ENCODE measurements at regions not wholly inside any gene's neighbourhood (a gene's known extent, or its start where the extent isn't known, plus 50 kb on each side); places are given as distances from the start of the nearest gene placed in this dataset.

GRCh38 chr15:87089551-87089950 is 1009.9 kb downstream of the AGBL1 start:
- TF ChIP-seq, protein P1, sequence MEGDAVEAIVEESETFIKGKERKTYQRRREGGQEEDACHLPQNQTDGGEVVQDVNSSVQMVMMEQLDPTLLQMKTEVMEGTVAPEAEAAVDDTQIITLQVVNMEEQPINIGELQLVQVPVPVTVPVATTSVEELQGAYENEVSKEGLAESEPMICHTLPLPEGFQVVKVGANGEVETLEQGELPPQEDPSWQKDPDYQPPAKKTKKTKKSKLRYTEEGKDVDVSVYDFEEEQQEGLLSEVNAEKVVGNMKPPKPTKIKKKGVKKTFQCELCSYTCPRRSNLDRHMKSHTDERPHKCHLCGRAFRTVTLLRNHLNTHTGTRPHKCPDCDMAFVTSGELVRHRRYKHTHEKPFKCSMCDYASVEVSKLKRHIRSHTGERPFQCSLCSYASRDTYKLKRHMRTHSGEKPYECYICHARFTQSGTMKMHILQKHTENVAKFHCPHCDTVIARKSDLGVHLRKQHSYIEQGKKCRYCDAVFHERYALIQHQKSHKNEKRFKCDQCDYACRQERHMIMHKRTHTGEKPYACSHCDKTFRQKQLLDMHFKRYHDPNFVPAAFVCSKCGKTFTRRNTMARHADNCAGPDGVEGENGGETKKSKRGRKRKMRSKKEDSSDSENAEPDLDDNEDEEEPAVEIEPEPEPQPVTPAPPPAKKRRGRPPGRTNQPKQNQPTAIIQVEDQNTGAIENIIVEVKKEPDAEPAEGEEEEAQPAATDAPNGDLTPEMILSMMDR (IDR thresholded peaks at IDR 0.05; ENCODE audit: low read depth, low read length): no peak
- no peak overlapping the region for H3K4me3 ChIP-seq (ENCODE audit: low read depth, low read length)
- no peak for DNase-seq
- H3K9me3 ChIP-seq: no peaks in the 10 kb centered on the region
- H3K27me3 ChIP-seq: no peaks in the 10 kb centered on the region
- no peaks in the 10 kb centered on the region for H3K4me1 ChIP-seq
- no peaks in the 10 kb centered on the region for H3K36me3 ChIP-seq

DNA sequence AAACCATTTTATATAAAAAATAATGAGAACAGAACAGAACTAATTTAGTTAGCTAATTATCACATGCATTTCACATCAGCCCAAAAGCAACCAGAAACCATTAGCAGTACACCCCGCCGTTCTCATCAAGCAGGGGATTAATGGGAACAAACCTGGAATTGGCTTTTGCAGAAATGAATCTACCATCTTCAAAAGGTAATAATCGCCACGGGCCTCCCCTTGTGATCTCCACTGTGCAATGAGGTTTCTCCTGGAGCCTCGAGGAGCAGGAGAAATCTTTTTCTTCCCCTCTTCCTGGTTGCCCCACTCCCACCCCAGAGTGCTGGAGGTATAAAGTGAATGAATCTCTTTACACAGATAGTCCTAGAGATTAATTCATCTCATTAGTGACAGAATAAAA is 1003.5 kb downstream of the AGBL1 start:
- H3K4me1 ChIP-seq: no peaks in the 10 kb centered on the region
- H3K36me3 ChIP-seq: no peaks in the 10 kb centered on the region
- TF ChIP-seq, protein P1 (IDR thresholded peaks at IDR 0.05; ENCODE audit: low read depth, low read length): no peak
- no peaks in the 10 kb centered on the region for H3K27me3 ChIP-seq
- no peak for DNase-seq
- no peaks in the 10 kb centered on the region for H3K9me3 ChIP-seq
- no peak overlapping the region for H3K4me3 ChIP-seq (ENCODE audit: low read depth, low read length)

DNA sequence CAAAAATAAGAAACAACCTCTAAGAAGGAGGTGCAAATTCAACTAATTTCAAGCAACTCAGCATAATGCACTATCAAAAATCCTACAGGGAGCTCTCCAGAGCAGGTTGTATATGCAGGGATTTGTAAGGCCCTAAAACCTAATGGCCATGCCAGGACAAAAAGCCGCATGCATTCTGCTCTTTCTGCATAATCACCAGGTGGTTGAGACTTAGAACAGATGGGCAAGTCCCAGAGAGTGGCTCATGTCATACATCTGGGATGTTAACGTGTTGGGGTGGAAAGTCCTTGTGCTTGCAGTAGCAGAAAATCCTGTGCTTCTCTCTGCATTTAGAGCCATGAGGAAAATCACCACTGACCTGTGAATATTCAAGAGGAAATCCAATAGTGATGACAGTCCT is 1002.9 kb downstream of the AGBL1 start:
- H3K27me3 ChIP-seq: no peaks in the 10 kb centered on the region
- no peaks in the 10 kb centered on the region for H3K9me3 ChIP-seq
- TF ChIP-seq, protein P1 (IDR thresholded peaks at IDR 0.05; ENCODE audit: low read depth, low read length): no peak
- H3K4me1 ChIP-seq: no peaks in the 10 kb centered on the region
- no peak overlapping the region for H3K4me3 ChIP-seq (ENCODE audit: low read depth, low read length)
- DNase-seq: no peak
- H3K36me3 ChIP-seq: no peaks in the 10 kb centered on the region

GRCh38 chr15:87080547-87080946 is 1000.9 kb downstream of the AGBL1 start:
- Histone ChIP-seq H3K36me3 (no peaks in the 10 kb centered on the region), H3K4me3 (ENCODE audit: low read depth, low read length) (no peak overlapping the region), H3K9me3 (no peaks in the 10 kb centered on the region), H3K4me1 (no peaks in the 10 kb centered on the region), H3K27me3 (no peaks in the 10 kb centered on the region)
- TF ChIP-seq, protein P1 (IDR thresholded peaks at IDR 0.05; ENCODE audit: low read depth, low read length): no peak
- DNase-seq: no peak

All from BE2C (cell line).